ENCODE measurements at regions not wholly inside any gene's neighbourhood (a gene's known extent, or its start where the extent isn't known, plus 50 kb on each side); places are given as distances from the start of the nearest gene placed in this dataset.

- no TSS peak for BruUV-seq (replicated peaks)
- CTCF ChIA-PET (ENCODE audit: low intra/inter-chr PET ratio), result no interaction called here
- H3K4me3 ChIP-seq, result no peak overlapping the region
- no peak for ATAC-seq
- POLR2A ChIA-PET, result no interaction called here
- WGBS (ENCODE audit: insufficient coverage, low coverage, missing lambda C conversion rate), result 0% methylated on average over 2 of the region's 2 CpGs
- H2AFZ ChIP-seq (ENCODE audit: low read depth, low read length), result no peak overlapping the region
- intact Hi-C loops (cut with micrococcal nuclease) (no loop called here), in situ Hi-C loops (cut with MboI) (no loop called here)
- no peak overlapping the region for H3K9ac ChIP-seq (ENCODE audit: insufficient read depth in 1 of 2, low read depth in 2 of 2, low read length in 2 of 2)
- no peaks in the 10 kb centered on the region for H3K4me1 ChIP-seq (replicated peaks in 1 of 2; ENCODE audit: control insufficient read depth in 2 of 2, insufficient read depth in 2 of 2, low read length in 2 of 2)
- no peaks in the 10 kb centered on the region for H3K9me1 ChIP-seq (ENCODE audit: control insufficient read depth, insufficient read depth, low read length)
- H3K9me3 ChIP-seq (replicated peaks; ENCODE audit: control insufficient read depth, insufficient read depth, low read depth, low read length), result no peaks in the 10 kb centered on the region
- H3K4me2 ChIP-seq (ENCODE audit: insufficient read depth, low read length), result no peak overlapping the region
- H3K27me3 ChIP-seq (ENCODE audit: control insufficient read depth in 2 of 2, insufficient read depth in 2 of 2, low read length in 2 of 2), result peaks cover 0 to under 1% of the 10 kb centered on the region in 2 experiments; a peak in 1 of 5 replicates
- DNase-seq (ENCODE audit: extremely low read depth in 1 of 4, low spot score in 3 of 4), result no peak
- H3K36me3 ChIP-seq (ENCODE audit: control insufficient read depth, insufficient read depth, low read length), result no peaks in the 10 kb centered on the region
- no peaks in the 10 kb centered on the region for H3K79me2 ChIP-seq (ENCODE audit: control insufficient read depth, insufficient read depth, low read length)
- no peak overlapping the region for H3K27ac ChIP-seq (ENCODE audit: extremely low read depth, low read depth, low read length)
- no peak for FAIRE-seq
- H4K20me1 ChIP-seq (replicated peaks; ENCODE audit: control insufficient read depth, insufficient read depth, low read length), result no peaks in the 10 kb centered on the region
- TF ChIP-seq ID3 (CRISPR knock-in tag; IDR thresholded peaks at IDR 0.05) (no peak), ID3 (tag; IDR thresholded peaks at IDR 0.05) (no peak), ZNF655 (CRISPR knock-in tag; IDR thresholded peaks at IDR 0.05) (no peak), ZNF277 (CRISPR knock-in tag; IDR thresholded peaks at IDR 0.05; ENCODE audit: borderline replicate concordance) (no peak), KLF6 (CRISPR knock-in tag; IDR thresholded peaks at IDR 0.05; ENCODE audit: borderline replicate concordance) (no peak), RERE (CRISPR knock-in tag; IDR thresholded peaks at IDR 0.05; ENCODE audit: borderline replicate concordance) (no peak), ZNF551 (CRISPR knock-in tag; IDR thresholded peaks at IDR 0.05) (no peak), ZC3H11A (IDR thresholded peaks at IDR 0.05; ENCODE audit: low read depth, low read length) (no peak), SAFB (IDR thresholded peaks at IDR 0.05; ENCODE audit: borderline replicate concordance, low read depth, low read length) (no peak), HCFC1 (IDR thresholded peaks at IDR 0.05; ENCODE audit: low read depth, low read length) (no peak), CTCFL (IDR thresholded peaks at IDR 0.05; ENCODE audit: borderline replicate concordance, insufficient read depth, low read depth, low read length, poor library complexity, severe bottlenecking) (no peak), KDM1A (IDR thresholded peaks at IDR 0.05) (no peak), DACH1 (IDR thresholded peaks at IDR 0.05; ENCODE audit: partially characterized antibody) (no peak)
These were observed 200.4 kb upstream of the FBXL4 start for GRCh38 chr6:99148111-99148510.

All from K562 (cell line).